GM23338 (cell line): ENCODE measurements at regions not wholly inside any gene's neighbourhood (a gene's known extent, or its start where the extent isn't known, plus 50 kb on each side); places are given as distances from the start of the nearest gene placed in this dataset.

ENCODE experiments used
- ATAC-seq: fragments of 200-7000 bp; cut with Tn5 transposase; 3 replicates; pipeline ENCODE4 v1.9.1; 2020
- DNase-seq: peaks from one replicate; pipeline ENCODE4 v3.0.0-alpha.2; 2015; ENCODE audit warnings: low spot score
- H2AFZ ChIP-seq: fragments of 200-600 bp; sonication (generic); 2 replicates; pipeline ENCODE4 v1.8.0; 2016; ENCODE audit warnings: antibody characterized with exemption, mild to moderate bottlenecking, moderate library complexity
- H3F3A ChIP-seq: fragments of 200-600 bp; sonication (generic); replicated peaks from 2 replicates; pipeline ENCODE4 v1.8.0; 2017; ENCODE audit warnings: antibody characterized with exemption, mixed run types, low read depth
- H3K27ac ChIP-seq: fragments of 200-600 bp; sonication (generic); 2 replicates; pipeline ENCODE4 v1.6.1; 2016; ENCODE audit warnings: low read depth
- H3K27me3 ChIP-seq: fragments of 200-600 bp; sonication (generic); 2 replicates; pipeline ENCODE4 v1.8.0; 2016; ENCODE audit warnings: mild to moderate bottlenecking, mixed run types, moderate library complexity; ENCODE audit not compliant: insufficient read depth
- H3K36me3 ChIP-seq: fragments of 200-600 bp; sonication (generic); 2 replicates; pipeline ENCODE4 v1.8.0; 2016; ENCODE audit warnings: mild to moderate bottlenecking; ENCODE audit not compliant: insufficient read depth
- H3K4me1 ChIP-seq: fragments of 200-600 bp; sonication (generic); 2 replicates; pipeline ENCODE4 v1.8.0; 2016; ENCODE audit warnings: mild to moderate bottlenecking, moderate library complexity; ENCODE audit not compliant: insufficient read depth
- H3K4me2 ChIP-seq: fragments of 200-600 bp; sonication (generic); 2 replicates; pipeline ENCODE4 v1.7.1; 2017; ENCODE audit warnings: mixed run types
- H3K4me3 ChIP-seq: fragments of 200-600 bp; sonication (generic); 2 replicates; pipeline ENCODE4 v1.6.1; 2016; ENCODE audit warnings: mixed run types
- H3K79me2 ChIP-seq: fragments of 200-600 bp; sonication (generic); replicated peaks from 2 replicates; pipeline ENCODE4 v1.8.0; 2017; ENCODE audit warnings: mild to moderate bottlenecking; ENCODE audit not compliant: insufficient read depth
- H3K9me2 ChIP-seq: fragments of 200-600 bp; sonication (generic); 2 replicates; pipeline ENCODE4 v1.8.0; 2017; ENCODE audit not compliant: insufficient read depth
- H4K20me1 ChIP-seq: fragments of 200-600 bp; sonication (generic); replicated peaks from 2 replicates; pipeline ENCODE4 v1.8.0; 2017; ENCODE audit warnings: mild to moderate bottlenecking; ENCODE audit not compliant: insufficient read depth
- H3K27ac Mint-ChIP-seq: 2 replicates; pipeline ENCODE4 v1.8.0; 2020; ENCODE audit warnings: inconsistent platforms, mild to moderate bottlenecking, moderate library complexity, mixed read lengths
- H3K27me3 Mint-ChIP-seq: 3 replicates; pipeline ENCODE4 v1.8.0; 2022; ENCODE audit warnings: low read depth, mild to moderate bottlenecking, moderate library complexity, mixed read lengths, inconsistent platforms; ENCODE audit not compliant: insufficient read depth, poor library complexity
- H3K36me3 Mint-ChIP-seq: 3 replicates; pipeline ENCODE4 v1.8.0; 2021; ENCODE audit warnings: low read depth, mild to moderate bottlenecking, inconsistent platforms, moderate library complexity, mixed read lengths
- H3K4me1 Mint-ChIP-seq: 3 replicates; pipeline ENCODE4 v1.8.0; 2020; ENCODE audit warnings: mild to moderate bottlenecking, inconsistent platforms, mixed read lengths
- H3K4me3 Mint-ChIP-seq: 3 replicates; pipeline ENCODE4 v1.8.0; 2021; ENCODE audit warnings: moderate library complexity, mild to moderate bottlenecking, inconsistent platforms, mixed read lengths
- H3K9me3 Mint-ChIP-seq: 3 replicates; pipeline ENCODE4 v1.8.0; 2020; ENCODE audit warnings: moderate library complexity, mild to moderate bottlenecking, inconsistent platforms, mixed read lengths
- CREB1 ChIP-seq: fragments of 250-450 bp; sonication (Bioruptor Pico); IDR thresholded peaks from 2 replicates; pipeline ENCODE4 v1.5.0; 2020; ENCODE audit warnings: low read depth, mild to moderate bottlenecking, moderate library complexity
- EZH2phosphoT487 ChIP-seq: fragments of 200-600 bp; sonication (generic); IDR thresholded peaks from one replicate; pipeline ENCODE4 v1.8.1; 2018; ENCODE audit warnings: antibody characterized with exemption; ENCODE audit not compliant: unreplicated experiment
- JUNB ChIP-seq: IDR thresholded peaks from one replicate; pipeline ENCODE4 v1.6.1; 2016; ENCODE audit warnings: antibody characterized with exemption; ENCODE audit not compliant: unreplicated experiment
- NANOG ChIP-seq: IDR thresholded peaks from 2 replicates; pipeline ENCODE4 v1.6.1; 2016; ENCODE audit warnings: antibody characterized with exemption, borderline replicate concordance
- TF ChIP-seq, protein P1 (sequence below), 2 experiments: fragments of 200-600 bp in 1 of 2; sonication (generic) in 1 of 2; conservative IDR thresholded peaks; 2 replicates each; pipeline versions ENCODE4 v1.5.1 to v1.6.1; 2016 to 2017; ENCODE audit warnings: antibody characterized with exemption in 2 of 2, low read depth in 2 of 2, mild to moderate bottlenecking in 2 of 2, moderate library complexity in 1 of 2
- TF ChIP-seq, protein P2 (sequence below): IDR thresholded peaks from one replicate; pipeline ENCODE4 v1.6.1; 2018; ENCODE audit warnings: antibody characterized with exemption; ENCODE audit not compliant: unreplicated experiment

DNA sequence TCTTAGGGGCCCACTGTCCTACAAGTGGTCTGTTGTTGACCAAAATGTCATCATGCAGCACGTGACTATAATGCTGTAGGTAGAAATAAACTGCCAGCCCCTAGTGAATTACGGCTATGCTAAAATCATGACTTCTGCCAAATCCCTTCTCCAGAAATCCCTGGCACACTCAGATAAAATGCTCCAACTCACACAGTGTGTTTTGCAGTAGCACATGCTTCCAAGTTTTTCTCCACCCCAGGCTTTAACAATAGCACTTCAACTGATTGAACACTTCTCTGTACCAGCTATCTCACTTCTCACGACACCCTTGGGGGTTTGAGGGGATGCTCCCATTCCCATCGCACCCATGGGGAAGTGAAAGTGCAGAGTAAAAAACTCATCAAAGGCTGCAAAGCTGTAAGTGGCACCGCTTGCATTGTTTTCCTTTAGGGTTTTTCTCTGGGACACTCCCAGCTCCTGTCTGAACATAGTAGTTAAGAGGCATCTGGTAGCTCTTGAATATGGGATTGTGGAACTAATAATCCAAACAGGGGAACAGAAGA lies 151.0 kb upstream of the SLC24A2 start:
- no peak overlapping the region for H3K27ac Mint-ChIP-seq
- DNase-seq, result no peak

DNA sequence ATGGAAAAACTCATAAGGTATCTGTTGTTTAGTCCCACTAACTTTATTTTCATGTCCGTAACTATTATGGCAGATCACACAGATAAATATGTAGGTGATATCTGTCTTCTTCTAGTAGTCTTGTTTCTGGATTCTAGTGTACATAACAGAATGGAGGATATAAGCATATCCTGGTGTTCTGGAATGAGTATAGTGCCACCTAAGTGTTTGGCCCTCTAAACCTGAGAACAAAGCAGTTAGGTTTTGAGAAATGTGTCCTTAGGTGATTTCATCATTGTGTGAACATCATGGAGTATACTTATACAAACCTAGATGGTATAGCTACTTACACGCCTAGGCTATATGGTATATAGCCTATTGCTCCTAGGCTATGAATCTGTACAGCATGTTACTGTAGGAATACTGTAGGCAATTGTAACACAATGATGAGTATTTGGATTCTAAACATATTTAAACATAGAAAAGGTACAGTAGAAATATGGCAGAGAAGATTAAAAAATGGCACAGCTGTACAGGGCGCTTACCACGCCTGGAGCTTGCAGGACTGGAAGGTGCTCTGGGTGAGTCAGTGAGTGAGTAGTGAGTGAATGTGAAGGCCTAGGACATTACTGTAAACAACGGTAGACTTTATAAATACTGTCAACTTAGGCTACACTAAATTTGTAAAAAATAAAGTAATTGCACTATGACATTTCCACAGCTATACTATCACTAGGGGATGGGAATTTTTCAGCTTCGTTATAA lies 150.3 kb upstream of the SLC24A2 start:
- no peak overlapping the region for H3K4me2 ChIP-seq
- H3K9me3 Mint-ChIP-seq, result no peaks in the 10 kb centered on the region; the same call in 2 of the 3 replicates
- peaks cover 11% of the 10 kb centered on the region for H3K27me3 Mint-ChIP-seq
- H3K27ac ChIP-seq, result no peak overlapping the region
- H4K20me1 ChIP-seq, result no peaks in the 10 kb centered on the region
- H3K9me2 ChIP-seq, result no peaks in the 10 kb centered on the region
- 0 out of 2 replicates have a peak, but pooled peaks cover 6% of the 10 kb centered on the region for H3K27me3 ChIP-seq
- H2AFZ ChIP-seq, result no peak overlapping the region
- H3K36me3 ChIP-seq, result no peaks in the 10 kb centered on the region
- H3K4me3 ChIP-seq, result no peak overlapping the region
- ATAC-seq (no peak), DNase-seq (no peak)
- H3K27ac Mint-ChIP-seq, result no peak overlapping the region
- H3K36me3 Mint-ChIP-seq, result no peaks in the 10 kb centered on the region
- H3F3A ChIP-seq, result no peaks in the 10 kb centered on the region
- H3K4me1 ChIP-seq, result no peaks in the 10 kb centered on the region
- H3K4me3 Mint-ChIP-seq, result no peak overlapping the region
- H3K4me1 Mint-ChIP-seq, result peaks cover 18% of the 10 kb centered on the region
- H3K79me2 ChIP-seq, result no peaks in the 10 kb centered on the region
- TF ChIP-seq NANOG, result no peak
- no peak for TF ChIP-seq CREB1 (CRISPR knock-in tag)
- TF ChIP-seq, protein P1, sequence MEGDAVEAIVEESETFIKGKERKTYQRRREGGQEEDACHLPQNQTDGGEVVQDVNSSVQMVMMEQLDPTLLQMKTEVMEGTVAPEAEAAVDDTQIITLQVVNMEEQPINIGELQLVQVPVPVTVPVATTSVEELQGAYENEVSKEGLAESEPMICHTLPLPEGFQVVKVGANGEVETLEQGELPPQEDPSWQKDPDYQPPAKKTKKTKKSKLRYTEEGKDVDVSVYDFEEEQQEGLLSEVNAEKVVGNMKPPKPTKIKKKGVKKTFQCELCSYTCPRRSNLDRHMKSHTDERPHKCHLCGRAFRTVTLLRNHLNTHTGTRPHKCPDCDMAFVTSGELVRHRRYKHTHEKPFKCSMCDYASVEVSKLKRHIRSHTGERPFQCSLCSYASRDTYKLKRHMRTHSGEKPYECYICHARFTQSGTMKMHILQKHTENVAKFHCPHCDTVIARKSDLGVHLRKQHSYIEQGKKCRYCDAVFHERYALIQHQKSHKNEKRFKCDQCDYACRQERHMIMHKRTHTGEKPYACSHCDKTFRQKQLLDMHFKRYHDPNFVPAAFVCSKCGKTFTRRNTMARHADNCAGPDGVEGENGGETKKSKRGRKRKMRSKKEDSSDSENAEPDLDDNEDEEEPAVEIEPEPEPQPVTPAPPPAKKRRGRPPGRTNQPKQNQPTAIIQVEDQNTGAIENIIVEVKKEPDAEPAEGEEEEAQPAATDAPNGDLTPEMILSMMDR (conservative IDR thresholded peaks at IDR 0.05; ENCODE audit: low read depth in 2 of 2), result no peak; a peak in 2 of 4 replicates
- no peak for TF ChIP-seq EZH2phosphoT487
- TF ChIP-seq JUNB, result no peak
- TF ChIP-seq, protein P2, sequence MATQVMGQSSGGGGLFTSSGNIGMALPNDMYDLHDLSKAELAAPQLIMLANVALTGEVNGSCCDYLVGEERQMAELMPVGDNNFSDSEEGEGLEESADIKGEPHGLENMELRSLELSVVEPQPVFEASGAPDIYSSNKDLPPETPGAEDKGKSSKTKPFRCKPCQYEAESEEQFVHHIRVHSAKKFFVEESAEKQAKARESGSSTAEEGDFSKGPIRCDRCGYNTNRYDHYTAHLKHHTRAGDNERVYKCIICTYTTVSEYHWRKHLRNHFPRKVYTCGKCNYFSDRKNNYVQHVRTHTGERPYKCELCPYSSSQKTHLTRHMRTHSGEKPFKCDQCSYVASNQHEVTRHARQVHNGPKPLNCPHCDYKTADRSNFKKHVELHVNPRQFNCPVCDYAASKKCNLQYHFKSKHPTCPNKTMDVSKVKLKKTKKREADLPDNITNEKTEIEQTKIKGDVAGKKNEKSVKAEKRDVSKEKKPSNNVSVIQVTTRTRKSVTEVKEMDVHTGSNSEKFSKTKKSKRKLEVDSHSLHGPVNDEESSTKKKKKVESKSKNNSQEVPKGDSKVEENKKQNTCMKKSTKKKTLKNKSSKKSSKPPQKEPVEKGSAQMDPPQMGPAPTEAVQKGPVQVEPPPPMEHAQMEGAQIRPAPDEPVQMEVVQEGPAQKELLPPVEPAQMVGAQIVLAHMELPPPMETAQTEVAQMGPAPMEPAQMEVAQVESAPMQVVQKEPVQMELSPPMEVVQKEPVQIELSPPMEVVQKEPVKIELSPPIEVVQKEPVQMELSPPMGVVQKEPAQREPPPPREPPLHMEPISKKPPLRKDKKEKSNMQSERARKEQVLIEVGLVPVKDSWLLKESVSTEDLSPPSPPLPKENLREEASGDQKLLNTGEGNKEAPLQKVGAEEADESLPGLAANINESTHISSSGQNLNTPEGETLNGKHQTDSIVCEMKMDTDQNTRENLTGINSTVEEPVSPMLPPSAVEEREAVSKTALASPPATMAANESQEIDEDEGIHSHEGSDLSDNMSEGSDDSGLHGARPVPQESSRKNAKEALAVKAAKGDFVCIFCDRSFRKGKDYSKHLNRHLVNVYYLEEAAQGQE, result no peak

More for the DNA sequence above, 151.0 kb upstream of the SLC24A2 start:
- Histone ChIP-seq H4K20me1 (no peaks in the 10 kb centered on the region), H3F3A (no peaks in the 10 kb centered on the region), H3K4me2 (no peak overlapping the region), H3K27ac (no peak overlapping the region), H2AFZ (no peak overlapping the region), H3K36me3 (no peaks in the 10 kb centered on the region), H3K4me3 (no peak overlapping the region), H3K79me2 (no peaks in the 10 kb centered on the region), H3K27me3 (0 out of 2 replicates have a peak, but pooled peaks cover 6% of the 10 kb centered on the region), H3K4me1 (no peaks in the 10 kb centered on the region), H3K9me2 (no peaks in the 10 kb centered on the region)
- Mint-ChIP-seq H3K27me3 (peaks cover 6% of the 10 kb centered on the region), H3K36me3 (no peaks in the 10 kb centered on the region), H3K4me1 (peaks cover 18% of the 10 kb centered on the region), H3K9me3 (no peaks in the 10 kb centered on the region; the same call in 2 of the 3 replicates), H3K4me3 (no peak overlapping the region)
- TF ChIP-seq, protein P2, result no peak
- TF ChIP-seq, protein P1 (conservative IDR thresholded peaks at IDR 0.05; ENCODE audit: low read depth in 2 of 2), result no peak
- no peak for ATAC-seq
